ENCODE measurements at regions not wholly inside any gene's neighbourhood (a gene's known extent, or its start where the extent isn't known, plus 50 kb on each side); places are given as distances from the start of the nearest gene placed in this dataset.

- intact Hi-C loops (cut with micrococcal nuclease; ENCODE audit: unreplicated experiment) = no loop called here
- H3K4me2 ChIP-seq (ENCODE audit: control insufficient read depth, insufficient read depth) = no peak overlapping the region
- no peaks in the 10 kb centered on the region for H3K36me3 ChIP-seq (ENCODE audit: control insufficient read depth in 2 of 2, insufficient read depth in 2 of 2, low read length in 1 of 2)
- no peak overlapping the region for H3K27ac ChIP-seq (ENCODE audit: control insufficient read depth, insufficient read depth)
- ATAC-seq = no peak
- H3K9ac ChIP-seq (ENCODE audit: control insufficient read depth, insufficient read depth, low read length) = no peak overlapping the region
- POLR2A ChIA-PET = no interaction called here
- SMC1A ChIA-PET (ENCODE audit: uncharacterized antibody, unreplicated experiment) = no interaction called here
- BruUV-seq (replicated peaks) = no TSS peak
- CTCF ChIA-PET = no interaction called here
- WGBS (ENCODE audit: insufficient coverage, insufficient replicate concordance, low lambda C conversion rate, missing lambda C conversion rate) = 43% methylated on average over 2 of the region's 2 CpGs
- H2AFZ ChIP-seq (ENCODE audit: control insufficient read depth, low read depth, low read length) = no peak overlapping the region
- no peak for FAIRE-seq
- H3K9me3 ChIP-seq (replicated peaks; ENCODE audit: control insufficient read depth, insufficient read depth, low read length) = no peaks in the 10 kb centered on the region
- TF ChIP-seq LARP7 (IDR thresholded peaks at IDR 0.05) (no peak), SIX5 (IDR thresholded peaks at IDR 0.05; ENCODE audit: low read depth, low read length, severe bottlenecking) (no peak), RFX5 (IDR thresholded peaks at IDR 0.05; ENCODE audit: low read depth, low read length) (no peak)
- no peaks in the 10 kb centered on the region for H3K4me1 ChIP-seq (ENCODE audit: control insufficient read depth, insufficient read depth, low read length)
- RAD21 ChIA-PET (ENCODE audit: unreplicated experiment) = no interaction called here
- no peak overlapping the region for H3K4me3 ChIP-seq
- no peaks in the 10 kb centered on the region for H3K79me2 ChIP-seq (ENCODE audit: control insufficient read depth, insufficient read depth, low read length)
- in situ Hi-C loops (cut with MboI) = no loop called here
- H4K20me1 ChIP-seq (ENCODE audit: control insufficient read depth, insufficient read depth) = no peaks in the 10 kb centered on the region
- peaks cover 0 to 22% of the 10 kb centered on the region in 2 experiments; a peak in 2 of 4 replicates for H3K27me3 ChIP-seq (replicated peaks in 1 of 2; ENCODE audit: control insufficient read depth in 2 of 2, insufficient read depth in 2 of 2, low read length in 1 of 2)
- no peak for DNase-seq (ENCODE audit: low read depth, low spot score)
These were observed 297.4 kb downstream of the TFAP2C start for GRCh38 chr20:56926501-56926900.

- no TSS peak for BruUV-seq (replicated peaks)
- in situ Hi-C loops (cut with MboI) (no loop called here), intact Hi-C loops (cut with micrococcal nuclease; ENCODE audit: unreplicated experiment) (no loop called here)
- 43% methylated on average over 8 of the region's 8 CpGs for WGBS (ENCODE audit: insufficient coverage, insufficient replicate concordance, low lambda C conversion rate, missing lambda C conversion rate)
- SMC1A ChIA-PET (ENCODE audit: uncharacterized antibody, unreplicated experiment) = no interaction called here
- no peak for FAIRE-seq
- TF ChIP-seq CHD4 (IDR thresholded peaks at IDR 0.05) = no peak
- no peak for TF ChIP-seq SREBF2 (IDR thresholded peaks at IDR 0.05; ENCODE audit: low read length)
- no peak for TF ChIP-seq EGR1 (IDR thresholded peaks at IDR 0.05; ENCODE audit: borderline replicate concordance in 1 of 2, low read depth in 2 of 2, low read length in 2 of 2)
- TF ChIP-seq FOXM1 (IDR thresholded peaks at IDR 0.05; ENCODE audit: low read depth, low read length) = no peak
- H3K27me3 ChIP-seq (replicated peaks in 1 of 2; ENCODE audit: control insufficient read depth in 2 of 2, insufficient read depth in 2 of 2, low read length in 1 of 2) = peaks cover 0 to 22% of the 10 kb centered on the region in 2 experiments; a peak in 2 of 4 replicates
- RAD21 ChIA-PET (ENCODE audit: unreplicated experiment) = no interaction called here
- no peaks in the 10 kb centered on the region for H3K79me2 ChIP-seq (ENCODE audit: control insufficient read depth, insufficient read depth, low read length)
- no peaks in the 10 kb centered on the region for H4K20me1 ChIP-seq (ENCODE audit: control insufficient read depth, insufficient read depth)
- no peaks in the 10 kb centered on the region for H3K36me3 ChIP-seq (ENCODE audit: control insufficient read depth in 2 of 2, insufficient read depth in 2 of 2, low read length in 1 of 2)
- CTCF ChIA-PET = no interaction called here
- H3K4me2 ChIP-seq (ENCODE audit: control insufficient read depth, insufficient read depth) = no peak overlapping the region
- no peak for ATAC-seq
- POLR2A ChIA-PET = no interaction called here
- H3K9me3 ChIP-seq (replicated peaks; ENCODE audit: control insufficient read depth, insufficient read depth, low read length) = no peaks in the 10 kb centered on the region
- no peak for DNase-seq (ENCODE audit: low read depth, low spot score)
- no peak overlapping the region for H3K4me3 ChIP-seq
- no peak overlapping the region for H3K9ac ChIP-seq (ENCODE audit: control insufficient read depth, insufficient read depth, low read length)
- H3K4me1 ChIP-seq (ENCODE audit: control insufficient read depth, insufficient read depth, low read length) = no peaks in the 10 kb centered on the region
- no peak overlapping the region for H2AFZ ChIP-seq (ENCODE audit: control insufficient read depth, low read depth, low read length)
- no peak overlapping the region for H3K27ac ChIP-seq (ENCODE audit: control insufficient read depth, insufficient read depth)
These were observed 298.0 kb downstream of the TFAP2C start for GRCh38 chr20:56927127-56927526.
